ENCODE measurements at regions not wholly inside any gene's neighbourhood (a gene's known extent, or its start where the extent isn't known, plus 50 kb on each side); places are given as distances from the start of the nearest gene placed in this dataset.
A peak's percentile ranks its signal among the peaks of the same experiment; 100 is the strongest.
"Not testable (repeated sequence)": the region's sequence is repeated elsewhere in the genome, so short reads cannot be mapped to it uniquely, and the experiment has no call there.

DNA sequence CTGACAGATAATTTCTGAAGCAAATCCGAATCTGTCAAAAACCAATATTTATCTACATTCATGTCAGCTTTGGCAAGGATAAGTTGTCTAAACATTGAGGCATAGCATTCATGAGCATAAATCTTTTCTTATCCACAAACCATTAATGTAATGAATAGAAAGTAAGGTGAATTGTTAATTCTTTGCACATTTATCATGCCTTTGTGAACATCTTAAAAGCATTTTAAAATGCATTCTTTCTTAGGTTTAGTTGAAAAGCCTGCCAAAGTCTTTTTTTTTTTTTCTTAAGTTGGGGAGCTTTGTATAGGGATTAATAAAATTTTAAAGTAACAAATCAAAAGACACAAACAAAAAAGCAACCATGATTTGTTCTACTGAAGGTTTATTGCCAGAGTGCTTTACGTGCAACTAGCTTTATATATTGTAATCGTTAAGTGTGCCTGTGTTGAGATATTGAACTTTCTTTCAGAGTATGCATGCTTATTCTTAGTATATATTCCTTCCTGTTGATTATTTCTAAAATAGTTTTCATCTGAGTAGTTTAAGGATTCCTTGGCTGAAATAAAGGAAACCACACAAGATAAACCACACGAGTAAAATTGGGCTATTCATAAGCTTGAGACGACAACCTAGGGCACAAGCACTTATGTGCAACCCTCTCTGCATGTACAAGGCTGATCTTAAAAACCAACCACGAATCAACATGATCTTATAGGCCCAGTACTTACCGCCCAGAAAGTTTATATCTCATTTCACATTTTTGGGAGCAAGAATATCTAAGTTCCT is 1110.9 kb upstream of the CNTN5 start:
- DNase-seq, result no peak

DNA sequence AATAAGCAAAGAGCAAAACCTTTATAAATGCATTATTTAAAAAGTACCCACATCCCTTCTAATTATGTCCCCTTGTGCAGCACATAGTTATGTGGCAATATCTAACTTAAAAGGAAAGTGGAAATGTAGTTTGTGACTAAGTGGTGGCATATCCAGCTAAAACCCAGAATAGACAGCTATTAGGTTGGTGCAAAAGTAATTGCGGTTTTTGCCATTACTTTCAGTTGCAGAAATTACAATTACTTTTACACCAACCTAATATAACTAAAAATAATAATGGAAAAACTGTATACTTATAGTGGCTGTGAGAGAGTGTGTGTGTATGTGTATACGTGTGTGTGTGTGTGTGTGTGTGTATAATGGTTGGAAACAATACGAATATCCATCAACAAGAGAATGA is 1108.1 kb upstream of the CNTN5 start:
- no peak for DNase-seq

DNA sequence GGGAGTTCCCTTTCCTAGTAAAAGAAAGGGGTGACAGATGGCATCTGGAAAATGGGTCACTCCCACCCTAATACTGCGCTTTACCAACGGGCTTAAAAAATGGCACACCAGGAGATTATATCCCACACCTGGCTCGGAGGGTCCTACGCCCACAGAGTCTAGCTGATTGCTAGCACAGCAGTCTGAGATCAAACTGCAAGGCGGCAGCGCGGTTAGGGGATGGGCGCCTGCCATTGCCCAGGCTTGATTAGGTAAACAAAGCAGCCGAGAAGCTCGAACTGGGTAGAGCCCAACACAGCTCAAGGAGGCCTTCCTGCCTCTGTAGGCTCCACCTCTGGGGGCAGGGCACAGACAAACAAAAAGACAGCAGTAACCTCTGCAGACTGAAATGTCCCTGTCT is 1097.8 kb upstream of the CNTN5 start:
- DNase-seq, result not testable (repeated sequence)

- DNase-seq, result no peak
Measured at GRCh38 chr11:97934572-97935208, 1086.1 kb upstream of the CNTN5 start.

DNA sequence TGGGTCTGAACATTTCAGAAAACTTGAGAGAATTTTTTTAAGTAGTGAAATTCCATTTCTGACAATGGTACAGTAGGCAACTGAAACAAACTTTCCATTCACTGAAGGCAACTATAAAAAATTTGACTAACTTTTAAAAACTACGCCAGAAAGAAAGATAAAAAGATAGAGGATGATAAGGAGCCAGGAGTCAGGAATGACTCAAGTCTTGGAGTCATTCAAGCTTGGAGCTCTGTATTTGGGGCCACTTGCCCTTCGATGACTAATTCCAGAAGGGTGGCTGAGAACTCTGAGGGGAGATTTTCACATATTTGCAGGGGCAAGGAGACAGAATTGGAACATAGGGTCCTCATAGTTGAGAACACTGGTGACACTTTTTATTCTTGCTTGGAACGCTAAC is 1083.2 kb upstream of the CNTN5 start:
- no peak for DNase-seq

GRCh38 chr11:97938789-97939188 is 1082.0 kb upstream of the CNTN5 start:
- DNase-seq, result no peak

DNA sequence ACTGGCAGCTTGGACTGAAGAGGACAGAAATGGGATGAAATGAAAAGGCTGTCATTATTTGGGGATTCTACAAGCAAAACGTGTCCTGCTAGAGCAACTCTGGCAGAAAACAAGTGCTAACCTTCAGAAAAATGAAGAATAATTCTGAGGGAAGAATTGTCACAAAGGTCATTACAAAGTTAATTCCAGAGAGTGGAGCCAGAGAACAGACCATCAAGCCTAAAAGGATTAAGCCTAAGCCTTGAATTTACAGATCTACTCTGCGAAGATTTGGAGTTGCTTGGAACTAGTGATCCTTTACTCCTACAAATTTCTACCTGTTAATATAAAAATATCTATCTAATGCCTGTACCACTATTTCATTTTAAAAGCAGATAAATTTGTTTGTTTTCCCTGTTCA is 1077.3 kb upstream of the CNTN5 start:
- DNase-seq, result peak; percentile 7

DNA sequence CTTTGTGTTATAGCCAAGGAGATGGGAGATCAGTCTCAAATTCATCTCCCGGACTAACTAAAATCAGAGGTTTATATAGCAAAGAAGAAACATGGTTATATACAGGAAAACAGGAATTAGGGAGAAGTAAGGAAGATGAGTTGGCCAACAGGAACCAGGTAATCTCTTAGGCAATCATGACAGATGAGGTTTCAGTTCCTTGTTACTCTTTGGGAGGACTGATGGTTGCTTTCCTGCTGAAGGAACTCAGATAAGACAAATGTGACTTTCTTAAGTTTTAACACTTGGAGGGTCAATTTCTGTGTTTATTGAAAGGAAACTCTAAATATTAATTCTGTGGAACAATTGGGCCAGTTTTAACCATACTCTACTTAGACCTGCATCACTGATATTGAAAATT is 1072.0 kb upstream of the CNTN5 start:
- no peak for DNase-seq

DNA sequence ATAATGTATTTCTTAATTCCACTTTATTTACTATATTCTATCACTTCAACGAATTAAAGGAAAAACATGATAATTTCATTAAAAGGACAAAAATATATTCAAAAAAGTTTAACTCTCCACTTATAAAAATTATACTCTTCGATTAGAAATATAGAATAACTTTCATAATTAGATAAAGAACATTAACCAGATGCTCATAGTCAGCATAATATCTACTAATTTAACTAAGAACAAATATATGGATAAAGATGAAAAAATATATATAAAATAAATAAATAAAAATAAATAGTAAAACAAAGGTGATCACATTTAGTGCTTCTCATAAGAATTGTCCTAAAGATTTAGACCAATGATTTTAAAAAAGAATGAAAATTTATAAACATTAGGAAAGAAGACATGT is 1065.2 kb upstream of the CNTN5 start:
- no peak for DNase-seq

DNA sequence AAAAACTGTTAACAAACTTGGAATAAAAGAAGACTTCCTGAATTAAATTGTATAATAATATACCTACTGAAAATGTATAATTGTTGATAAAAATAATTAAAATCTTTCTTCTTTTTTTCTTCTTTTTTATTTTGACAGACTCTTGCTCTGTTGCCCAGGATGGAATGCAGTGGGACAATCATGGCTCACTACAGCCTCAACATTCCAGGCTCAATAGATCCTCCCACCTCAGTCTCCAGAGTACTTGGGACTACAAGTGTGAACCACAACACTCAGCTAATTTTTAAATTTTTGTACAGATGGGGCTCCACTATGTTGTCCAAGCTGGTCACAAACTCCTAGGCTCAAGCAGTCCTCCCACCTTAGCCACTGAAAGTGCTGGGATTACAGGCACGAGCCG is 1063.8 kb upstream of the CNTN5 start:
- DNase-seq, result no peak

DNA sequence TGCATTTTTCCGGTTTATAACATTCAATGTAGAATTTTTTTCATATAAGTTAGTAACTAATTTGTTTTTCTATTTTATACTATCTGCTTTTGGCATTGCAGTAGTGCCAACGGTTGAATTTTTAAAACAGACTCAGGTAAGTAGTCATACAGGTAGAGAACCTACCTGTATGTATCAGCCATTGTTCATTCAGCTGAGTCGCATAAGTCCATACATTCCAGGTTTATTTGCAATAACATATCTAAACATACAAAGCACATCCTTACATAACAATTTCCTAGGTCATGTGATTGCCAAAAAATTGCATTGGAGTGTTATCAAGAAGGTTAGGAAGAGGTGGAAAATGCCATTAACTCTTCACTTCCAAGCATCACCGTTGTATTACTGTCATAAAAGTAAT is 1059.3 kb upstream of the CNTN5 start:
- no peak for DNase-seq

DNA sequence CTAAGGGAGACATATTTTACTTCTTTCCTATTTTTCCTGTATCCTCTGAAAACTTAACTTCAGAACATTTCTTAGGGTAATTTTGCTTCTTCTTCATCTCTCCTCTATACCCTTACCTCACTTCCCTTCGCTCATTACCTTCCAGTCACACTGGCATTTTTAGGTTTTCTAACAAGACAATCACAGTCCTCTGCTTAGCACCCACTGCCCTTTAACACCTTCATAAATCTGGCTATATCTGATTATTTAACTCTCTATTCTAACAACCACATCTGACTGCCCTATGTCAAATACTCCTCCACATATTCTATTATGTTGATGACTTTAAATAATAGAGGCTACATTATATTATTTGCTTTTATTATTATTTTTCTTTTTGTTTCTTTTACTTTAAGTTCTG is 1058.0 kb upstream of the CNTN5 start:
- no peak for DNase-seq

DNA sequence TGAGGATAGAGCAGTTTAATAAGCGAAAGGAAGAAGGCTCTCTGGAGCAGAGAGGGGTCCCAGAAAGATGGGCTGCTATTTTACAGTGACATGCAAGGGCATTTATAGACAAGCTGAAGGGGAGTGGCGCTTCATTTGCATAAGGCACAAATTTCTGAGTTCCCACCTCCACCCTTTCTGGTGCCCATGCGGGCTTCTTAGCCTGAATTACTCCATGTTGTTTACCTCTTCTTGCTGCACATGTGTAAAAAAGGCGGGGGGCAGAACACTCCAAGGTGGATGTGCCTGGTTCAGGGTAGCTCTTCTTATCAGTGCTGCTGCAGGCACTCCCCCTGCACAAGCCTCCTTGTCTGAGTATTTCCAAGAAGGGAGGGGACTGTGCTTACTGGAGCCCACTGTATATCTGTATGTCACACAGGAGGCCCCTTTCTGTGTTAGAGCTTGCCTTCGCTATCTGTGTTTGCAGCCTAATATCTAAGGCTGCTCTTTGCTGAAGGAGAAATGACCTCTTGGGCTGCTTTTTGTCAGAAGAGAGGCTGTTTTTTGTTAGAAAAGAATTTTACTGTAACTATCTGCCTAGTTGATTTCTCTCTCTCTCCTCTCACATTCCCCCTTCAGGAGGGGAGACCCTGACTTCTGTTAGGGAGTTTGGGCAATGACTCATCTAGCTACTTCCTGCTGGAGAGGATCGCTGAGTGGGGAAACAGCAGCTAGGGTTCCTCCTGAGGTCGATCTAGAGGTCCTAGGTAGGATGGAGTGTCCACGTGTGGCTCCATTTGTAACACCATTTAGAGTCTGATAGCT is 1057.0 kb upstream of the CNTN5 start:
- no peak for DNase-seq

GRCh38 chr11:97964332-97965004 is 1056.3 kb upstream of the CNTN5 start:
- DNase-seq, result no peak

DNA sequence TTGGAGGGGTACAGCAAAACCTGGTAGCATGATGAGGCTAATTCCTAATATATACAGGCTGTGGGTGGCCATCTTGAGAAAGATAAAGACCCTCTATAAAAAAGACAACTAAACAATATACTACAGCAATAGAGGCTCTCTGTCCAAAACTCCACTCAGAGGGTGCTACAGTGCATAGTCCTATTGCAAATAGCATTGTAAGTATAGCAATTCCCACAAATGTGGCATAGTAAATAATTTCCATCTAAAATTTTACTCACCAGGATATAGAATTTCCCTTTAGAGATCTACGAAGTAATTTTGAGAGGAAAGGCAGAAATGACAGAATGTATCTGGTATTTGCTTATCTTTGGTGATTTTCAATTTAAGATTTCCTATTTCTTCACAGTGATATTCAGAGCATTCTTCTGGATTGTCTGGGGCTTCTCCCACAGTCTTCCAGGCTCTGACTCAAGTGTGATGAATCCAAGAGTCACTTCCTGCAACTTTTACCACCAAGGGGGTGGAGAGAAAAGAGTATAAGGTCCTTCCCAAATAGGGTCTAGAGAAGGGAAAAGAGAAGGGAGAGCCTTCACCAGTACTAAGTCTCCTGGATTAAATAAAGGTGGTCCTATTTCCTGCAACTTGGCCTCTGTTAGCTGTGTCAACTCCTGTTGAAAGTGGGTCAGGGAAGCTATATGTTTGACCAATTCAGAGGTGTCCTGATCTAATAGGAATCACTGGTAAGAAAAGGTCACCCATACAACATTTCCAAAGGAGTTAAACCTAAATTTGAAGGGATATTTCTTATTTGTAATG is 1054.7 kb upstream of the CNTN5 start:
- DNase-seq, result no peak

- DNase-seq, result no peak
Measured at GRCh38 chr11:97966901-97967300, 1053.8 kb upstream of the CNTN5 start.

GRCh38 chr11:97968071-97968470 is 1052.7 kb upstream of the CNTN5 start:
- no peak for DNase-seq

GRCh38 chr11:97972731-97973130 is 1048.0 kb upstream of the CNTN5 start:
- DNase-seq, result no peak

DNA sequence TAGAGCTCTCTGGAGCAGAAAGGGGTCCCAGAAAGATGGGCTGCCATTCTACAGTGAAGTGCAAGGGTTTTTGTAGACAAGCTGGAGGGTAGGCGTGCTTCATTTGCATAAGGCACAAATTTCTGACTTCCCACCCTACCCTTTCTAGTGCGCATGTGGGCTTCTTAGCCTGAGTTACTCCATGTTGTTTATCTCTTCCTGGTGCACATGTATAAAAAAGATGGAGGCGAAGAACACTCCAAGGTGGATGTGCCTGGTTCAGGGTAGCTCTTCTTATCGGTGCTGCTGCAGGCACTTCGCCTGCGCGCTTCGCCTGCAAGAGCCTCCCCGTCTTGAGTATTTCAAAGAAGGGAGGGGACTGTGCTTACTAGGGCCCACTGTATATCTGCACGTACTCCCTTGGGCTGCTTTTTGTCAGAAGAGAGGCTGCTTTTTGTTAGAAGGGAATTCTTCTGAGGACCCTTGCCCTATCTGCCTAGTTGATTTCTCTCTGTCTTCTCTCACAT is 1047.3 kb upstream of the CNTN5 start:
- no peak for DNase-seq

- DNase-seq, result no peak
Measured at GRCh38 chr11:97974798-97975498, 1045.8 kb upstream of the CNTN5 start.

GRCh38 chr11:97977726-97978125 is 1043.0 kb upstream of the CNTN5 start:
- DNase-seq, result no peak

- DNase-seq, result no peak
Measured at GRCh38 chr11:97979741-97980140, 1041.0 kb upstream of the CNTN5 start.

All from midbrain (tissue), 1 donor.